Endothelial cell of umbilical vein (primary cell): ENCODE measurements at regions not wholly inside any gene's neighbourhood (a gene's known extent, or its start where the extent isn't known, plus 50 kb on each side); places are given as distances from the start of the nearest gene placed in this dataset. TPM values are rescaled to one million over a fixed set of nuclear protein-coding genes. Genes with fewer than 3 reads are reported as not detected.

Experiments used
- BruUV-seq: library from RNA; stranded (reverse); fragments of 400-500 nt; replicated peaks from 2 replicates; lab custom pipeline; 2021; lab: Mats Ljungman, UMichigan
- CTCF ChIA-PET: fragments of 300-600, 350-600 bp; sonication (Branson Sonifier 250); formaldehyde crosslinking; loops from one replicate; lab custom pipeline; 2021; ENCODE audit warnings: antibody characterized with exemption, inconsistent platforms; lab: Charles Lee
- POLR2A ChIA-PET: fragments of 300-600, 350-600 bp; sonication (Branson Sonifier 250); formaldehyde crosslinking; loops from one replicate; lab custom pipeline; 2021; ENCODE audit warnings: antibody characterized with exemption, inconsistent platforms; lab: Charles Lee
- DNase-seq: peaks from one replicate; pipeline ENCODE4 v3.0.0-alpha.2; 2011; ENCODE audit warnings: low read depth, low spot score
- FAIRE-seq: peaks from 2 replicates; lab custom pipeline; 2011; peaks lifted over from hg19 to GRCh38; lab: Jason Lieb, UNC
- H2AFZ ChIP-seq: 2 replicates; pipeline ENCODE4 v1.6.0; 2012; ENCODE audit warnings: low read depth, low read length, control low read depth, inconsistent platforms
- H3K27ac ChIP-seq: 2 replicates; pipeline ENCODE4 v1.5.1; 2011; ENCODE audit warnings: low read depth, mild to moderate bottlenecking, control low read depth, low read length, moderate library complexity; ENCODE audit not compliant: insufficient read depth
- H3K27me3 ChIP-seq, 2 experiments: 2 replicates each; pipeline versions ENCODE4 v1.6.0 to v1.6.1; 2011; ENCODE audit warnings: low read length in 2 of 2, mixed read lengths in 1 of 2; ENCODE audit not compliant: control insufficient read depth in 2 of 2, insufficient read depth in 2 of 2
- H3K36me3 ChIP-seq, 2 experiments: 2 replicates in 1 of 2; 3 replicates in 1 of 2; pipeline ENCODE4 v1.5.1; 2011; ENCODE audit warnings: low read length in 2 of 2, mild to moderate bottlenecking in 1 of 2, moderate library complexity in 1 of 2; ENCODE audit not compliant: control insufficient read depth in 2 of 2, insufficient read depth in 2 of 2; ENCODE audit errors: extremely low read depth in 1 of 2
- H3K4me1 ChIP-seq: 3 replicates; pipeline ENCODE4 v1.5.1; 2011; ENCODE audit warnings: mild to moderate bottlenecking, low read length; ENCODE audit not compliant: control insufficient read depth, insufficient read depth; ENCODE audit errors: extremely low read depth
- H3K4me2 ChIP-seq: 2 replicates; pipeline ENCODE4 v1.6.1; 2011; ENCODE audit warnings: low read length, control low read depth, mixed read lengths; ENCODE audit not compliant: insufficient read depth
- H3K4me3 ChIP-seq, 3 experiments: fragments of 200-600 bp in 1 of 3; sonication (generic), shearing (Covaris generic) in 1 of 3; replicated peaks in 1 of 3; 2 replicates each; pipeline ENCODE4 v1.5.1; 2011 to 2016; ENCODE audit warnings: control low read depth in 3 of 3, low read length in 3 of 3, mild to moderate bottlenecking in 2 of 3, inconsistent platforms in 1 of 3, low read depth in 1 of 3, moderate library complexity in 1 of 3; ENCODE audit not compliant: insufficient read depth in 1 of 3
- H3K79me2 ChIP-seq: 2 replicates; pipeline ENCODE4 v1.6.0; 2012; ENCODE audit warnings: low read length, inconsistent platforms; ENCODE audit not compliant: control insufficient read depth, insufficient read depth
- H3K9ac ChIP-seq: replicated peaks from 2 replicates; pipeline ENCODE3; 2011; ENCODE audit warnings: low read length, control low read depth; ENCODE audit not compliant: insufficient read depth; ENCODE audit errors: extremely low read depth
- H3K9me1 ChIP-seq: replicated peaks from 3 replicates; pipeline ENCODE4 v1.6.0; 2011; ENCODE audit warnings: mild to moderate bottlenecking, low read length; ENCODE audit not compliant: control insufficient read depth, insufficient read depth; ENCODE audit errors: extremely low read depth
- H3K9me3 ChIP-seq: replicated peaks from 2 replicates; pipeline ENCODE4 v1.5.1; 2012; ENCODE audit warnings: low read length, inconsistent platforms; ENCODE audit not compliant: control insufficient read depth, insufficient read depth
- H4K20me1 ChIP-seq: replicated peaks from 2 replicates; pipeline ENCODE3; 2011; ENCODE audit warnings: mild to moderate bottlenecking, low read length; ENCODE audit not compliant: control insufficient read depth, insufficient read depth; ENCODE audit errors: extremely low read depth
- EZH2 ChIP-seq: IDR thresholded peaks from 2 replicates; pipeline ENCODE4 v1.6.1; 2012; ENCODE audit warnings: borderline replicate concordance, low read depth, mild to moderate bottlenecking, moderate library complexity, low read length, inconsistent platforms; ENCODE audit not compliant: severe bottlenecking
- FOS ChIP-seq: IDR thresholded peaks from 2 replicates; pipeline ENCODE4 v1.6.1; 2011; ENCODE audit warnings: mild to moderate bottlenecking, low read length, moderate library complexity, borderline replicate concordance; ENCODE audit not compliant: insufficient read depth
- GATA2 ChIP-seq: IDR thresholded peaks from 2 replicates; pipeline ENCODE4 v1.7.0; 2011; ENCODE audit warnings: low read depth, mild to moderate bottlenecking, moderate library complexity, mixed read lengths, low read length; ENCODE audit not compliant: insufficient read length, insufficient read depth
- JUN ChIP-seq: IDR thresholded peaks from 2 replicates; pipeline ENCODE4 v1.6.1; 2011; ENCODE audit warnings: borderline replicate concordance, low read depth; ENCODE audit not compliant: insufficient read length, insufficient read depth
- MYC ChIP-seq: IDR thresholded peaks from one replicate; pipeline ENCODE4 v1.6.1; 2011; ENCODE audit warnings: mild to moderate bottlenecking, low read depth, low read length
- POLR2A ChIP-seq: IDR thresholded peaks from 2 replicates; pipeline ENCODE4 v1.6.1; 2012; ENCODE audit warnings: low read depth, mild to moderate bottlenecking, control low read depth, low read length
- POLR2AphosphoS5 ChIP-seq: IDR thresholded peaks from 2 replicates; pipeline ENCODE4 v1.6.1; 2012; ENCODE audit warnings: low read depth, mild to moderate bottlenecking, control low read depth, low read length, moderate library complexity; ENCODE audit not compliant: insufficient read depth
- dilution Hi-C: fragments of 300-500 bp; cut with MboI; formaldehyde crosslinking; loops from one replicate; pipeline ENCODE4 v1.15.0; 2019; ENCODE audit warnings: low sequenced_read_pairs; ENCODE audit not compliant: extremely low pct_ligation_motif_present
- intact Hi-C: fragments of 100-400 bp; cut with micrococcal nuclease; formaldehyde crosslinking; loops from one replicate; pipeline ENCODE4 v1.10.0; 2022
- small RNA-seq: library from RNA; depleted of rRNA; stranded (forward); fragments of <200 nt; gene quantifications from one replicate; pipeline ENCODE3, GENCODE V24; 2012; ENCODE audit warnings: low replicate concordance, low read depth; ENCODE audit not compliant: insufficient read depth, insufficient read length
- TF ChIP-seq, protein P1 (sequence below), 2 donors: IDR thresholded peaks; 1 replicate in 1 of 2; 2 replicates in 1 of 2; pipeline ENCODE4 v1.5.1; 2011; ENCODE audit warnings: low read length in 2 of 2, mild to moderate bottlenecking in 2 of 2, moderate library complexity in 2 of 2, control low read depth in 1 of 2, inconsistent platforms in 1 of 2, low read depth in 1 of 2; ENCODE audit not compliant: insufficient read depth in 1 of 2; ENCODE audit errors: extremely low read depth in 1 of 2
- TF ChIP-seq, protein P2 (sequence below): IDR thresholded peaks from 2 replicates; pipeline ENCODE4 v1.6.1; 2011; ENCODE audit not compliant: insufficient read depth, insufficient read length

DNA sequence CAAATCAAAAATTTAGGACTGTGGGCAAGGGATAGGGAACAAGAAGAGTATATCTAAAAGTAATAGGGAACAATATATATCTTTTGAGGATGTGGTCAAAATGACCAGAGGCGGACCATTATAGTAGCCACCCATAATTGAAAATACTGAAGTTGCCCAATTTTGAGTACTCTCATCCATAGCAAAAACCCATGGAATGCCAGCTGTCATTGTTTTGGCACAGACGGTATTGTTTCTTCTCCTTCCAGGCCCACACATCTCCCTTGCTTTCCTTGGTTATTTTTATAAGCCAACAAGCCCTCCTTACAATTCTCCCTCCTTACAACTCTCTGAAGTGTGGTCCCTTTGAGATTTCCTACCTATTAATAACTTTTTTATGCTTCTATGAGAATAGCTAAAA lies 50.4 kb upstream of the RGMB start:
- intact Hi-C loops: no loop called here
- no TSS peak for BruUV-seq
- Histone ChIP-seq H2AFZ (no peak overlapping the region), H3K9me3 (no peaks in the 10 kb centered on the region), H3K79me2 (no peaks in the 10 kb centered on the region), H3K27ac (no peak overlapping the region), H4K20me1 (no peaks in the 10 kb centered on the region), H3K4me1 (no peaks in the 10 kb centered on the region), H3K9ac (no peak overlapping the region), H3K4me3 (no peak overlapping the region), H3K36me3 (no peaks in the 10 kb centered on the region), H3K9me1 (no peaks in the 10 kb centered on the region), H3K27me3 (peaks cover 0 to 2% of the 10 kb centered on the region in 2 experiments), H3K4me2 (no peak overlapping the region)
- dilution Hi-C loops: no loop called here
- TF ChIP-seq FOS (no peak), JUN (no peak), GATA2 (no peak), MYC (no peak), POLR2A (no peak), EZH2 (no peak), POLR2AphosphoS5 (no peak)
- TF ChIP-seq, protein P1, sequence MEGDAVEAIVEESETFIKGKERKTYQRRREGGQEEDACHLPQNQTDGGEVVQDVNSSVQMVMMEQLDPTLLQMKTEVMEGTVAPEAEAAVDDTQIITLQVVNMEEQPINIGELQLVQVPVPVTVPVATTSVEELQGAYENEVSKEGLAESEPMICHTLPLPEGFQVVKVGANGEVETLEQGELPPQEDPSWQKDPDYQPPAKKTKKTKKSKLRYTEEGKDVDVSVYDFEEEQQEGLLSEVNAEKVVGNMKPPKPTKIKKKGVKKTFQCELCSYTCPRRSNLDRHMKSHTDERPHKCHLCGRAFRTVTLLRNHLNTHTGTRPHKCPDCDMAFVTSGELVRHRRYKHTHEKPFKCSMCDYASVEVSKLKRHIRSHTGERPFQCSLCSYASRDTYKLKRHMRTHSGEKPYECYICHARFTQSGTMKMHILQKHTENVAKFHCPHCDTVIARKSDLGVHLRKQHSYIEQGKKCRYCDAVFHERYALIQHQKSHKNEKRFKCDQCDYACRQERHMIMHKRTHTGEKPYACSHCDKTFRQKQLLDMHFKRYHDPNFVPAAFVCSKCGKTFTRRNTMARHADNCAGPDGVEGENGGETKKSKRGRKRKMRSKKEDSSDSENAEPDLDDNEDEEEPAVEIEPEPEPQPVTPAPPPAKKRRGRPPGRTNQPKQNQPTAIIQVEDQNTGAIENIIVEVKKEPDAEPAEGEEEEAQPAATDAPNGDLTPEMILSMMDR (IDR thresholded peaks at IDR 0.05; ENCODE audit: extremely low read depth in 1 of 2, insufficient read depth in 1 of 2, low read depth in 1 of 2, low read length in 2 of 2): no peak
- TF ChIP-seq, protein P2, sequence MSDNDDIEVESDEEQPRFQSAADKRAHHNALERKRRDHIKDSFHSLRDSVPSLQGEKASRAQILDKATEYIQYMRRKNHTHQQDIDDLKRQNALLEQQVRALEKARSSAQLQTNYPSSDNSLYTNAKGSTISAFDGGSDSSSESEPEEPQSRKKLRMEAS: no peak
- no peak for DNase-seq
- CTCF ChIA-PET: no interaction called here
- no peak for FAIRE-seq
- POLR2A ChIA-PET: no interaction called here

Small RNA genes lying in the stretch of these regions (small RNA-seq; reads per million reads assigned to genes)
- gene AC008834.1 (not detected), gene AC074133.1 (not detected), gene MRPS35P2 (not detected)
